ENCODE measurements at regions not wholly inside any gene's neighbourhood (a gene's known extent, or its start where the extent isn't known, plus 50 kb on each side); places are given as distances from the start of the nearest gene placed in this dataset.

DNA sequence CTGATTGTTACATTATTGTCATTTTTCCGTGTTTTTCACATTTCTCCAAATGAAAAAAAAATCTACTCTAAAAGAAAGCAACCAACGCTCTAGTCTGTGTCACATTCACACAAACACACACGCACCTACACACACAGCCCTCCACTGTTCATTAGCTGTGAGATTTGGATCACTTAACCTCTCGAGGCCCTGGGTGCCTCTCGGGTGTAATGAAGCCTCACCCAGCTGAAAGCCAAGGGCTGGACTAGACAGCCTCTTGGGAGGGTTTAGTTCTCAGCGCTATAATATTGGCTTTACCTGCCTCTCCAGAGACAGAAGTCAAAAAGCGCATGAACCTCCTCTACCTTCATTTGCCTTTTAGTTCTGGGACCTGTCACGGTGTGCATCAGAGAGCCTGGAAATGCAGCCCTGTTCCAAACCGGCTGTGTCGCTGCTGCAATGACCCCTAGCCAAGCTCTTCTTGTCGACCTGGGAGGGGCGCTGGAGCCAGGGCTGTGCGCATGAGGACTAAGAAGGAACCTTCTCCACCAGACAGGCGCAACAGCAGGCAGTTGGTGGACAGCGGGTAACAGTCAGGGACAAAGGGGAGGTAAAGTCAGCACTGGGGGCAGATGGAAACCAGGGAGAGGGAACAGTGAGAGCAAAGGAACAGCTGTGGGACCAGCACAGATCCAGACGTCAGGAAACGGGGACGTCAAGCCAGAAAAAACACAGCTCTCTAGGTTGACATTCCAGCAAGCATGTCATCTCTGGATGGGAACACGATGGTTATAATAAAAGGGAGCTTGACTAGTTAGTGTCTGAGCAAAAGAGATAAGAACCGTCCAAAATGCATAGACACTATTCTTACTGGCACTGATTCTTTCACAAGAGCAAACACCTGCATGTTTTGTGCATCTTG is 375.9 kb downstream of the EFNB2 start:
- Histone ChIP-seq H3K27ac (ENCODE audit: low read depth, low read length) (no peak overlapping the region), H3K9me2 (ENCODE audit: insufficient read depth) (no peaks in the 10 kb centered on the region), H2AFZ (ENCODE audit: low read depth, low read length, poor library complexity, severe bottlenecking) (no peak overlapping the region), H3K4me2 (ENCODE audit: low read length) (no peak overlapping the region), H3K79me2 (ENCODE audit: insufficient read depth, low read length) (no peaks in the 10 kb centered on the region), H3K4me1 (ENCODE audit: control insufficient read depth in 1 of 2, insufficient read depth in 2 of 2, low read length in 2 of 2) (peaks cover 0 to 31% of the 10 kb centered on the region in 2 experiments; a peak in 2 of 4 replicates), H3K27me3 (ENCODE audit: insufficient read depth, low read length) (no peaks in the 10 kb centered on the region), H3K9ac (ENCODE audit: low read length) (no peak overlapping the region), H3K36me3 (ENCODE audit: control insufficient read depth in 1 of 2, insufficient read depth in 2 of 2, low read length in 2 of 2) (no peaks in the 10 kb centered on the region), H4K20me1 (ENCODE audit: insufficient read depth) (no peaks in the 10 kb centered on the region), H3K9me3 (ENCODE audit: control insufficient read depth in 1 of 2, insufficient read depth in 1 of 2, low read depth in 1 of 2, low read length in 2 of 2) (no peaks in the 10 kb centered on the region), H3K4me3 (replicated peaks in 1 of 2; ENCODE audit: low read depth in 1 of 2, low read length in 2 of 2) (no peak overlapping the region)
- TF ChIP-seq SIN3A (IDR thresholded peaks at IDR 0.05; ENCODE audit: low read depth) (no peak), CBX3 (IDR thresholded peaks at IDR 0.05; ENCODE audit: low read depth) (no peak), FOSL1 (IDR thresholded peaks at IDR 0.05; ENCODE audit: low read depth) (no peak), SP1 (IDR thresholded peaks at IDR 0.05; ENCODE audit: low read depth) (no peak), JUND (IDR thresholded peaks at IDR 0.05) (no peak), EGR1 (IDR thresholded peaks at IDR 0.05; ENCODE audit: low read depth) (no peak), EZH2phosphoT487 (IDR thresholded peaks at IDR 0.05; ENCODE audit: borderline replicate concordance) (no peak), EZH2 (IDR thresholded peaks at IDR 0.05) (no peak), SRF (IDR thresholded peaks at IDR 0.05; ENCODE audit: low read depth) (no peak), TCF7L2 (IDR thresholded peaks at IDR 0.05; ENCODE audit: borderline replicate concordance, extremely low read depth, insufficient read depth, insufficient read length) (no peak), ZNF274 (IDR thresholded peaks at IDR 0.05; ENCODE audit: low read depth, low read length) (no peak), ZFX (IDR thresholded peaks at IDR 0.05) (no peak), POLR2AphosphoS5 (IDR thresholded peaks at IDR 0.05; ENCODE audit: low read depth, low read length) (no peak)
- TF ChIP-seq, protein P1, sequence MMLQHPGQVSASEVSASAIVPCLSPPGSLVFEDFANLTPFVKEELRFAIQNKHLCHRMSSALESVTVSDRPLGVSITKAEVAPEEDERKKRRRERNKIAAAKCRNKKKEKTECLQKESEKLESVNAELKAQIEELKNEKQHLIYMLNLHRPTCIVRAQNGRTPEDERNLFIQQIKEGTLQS (IDR thresholded peaks at IDR 0.05) = no peak
- TF ChIP-seq, protein P2, sequence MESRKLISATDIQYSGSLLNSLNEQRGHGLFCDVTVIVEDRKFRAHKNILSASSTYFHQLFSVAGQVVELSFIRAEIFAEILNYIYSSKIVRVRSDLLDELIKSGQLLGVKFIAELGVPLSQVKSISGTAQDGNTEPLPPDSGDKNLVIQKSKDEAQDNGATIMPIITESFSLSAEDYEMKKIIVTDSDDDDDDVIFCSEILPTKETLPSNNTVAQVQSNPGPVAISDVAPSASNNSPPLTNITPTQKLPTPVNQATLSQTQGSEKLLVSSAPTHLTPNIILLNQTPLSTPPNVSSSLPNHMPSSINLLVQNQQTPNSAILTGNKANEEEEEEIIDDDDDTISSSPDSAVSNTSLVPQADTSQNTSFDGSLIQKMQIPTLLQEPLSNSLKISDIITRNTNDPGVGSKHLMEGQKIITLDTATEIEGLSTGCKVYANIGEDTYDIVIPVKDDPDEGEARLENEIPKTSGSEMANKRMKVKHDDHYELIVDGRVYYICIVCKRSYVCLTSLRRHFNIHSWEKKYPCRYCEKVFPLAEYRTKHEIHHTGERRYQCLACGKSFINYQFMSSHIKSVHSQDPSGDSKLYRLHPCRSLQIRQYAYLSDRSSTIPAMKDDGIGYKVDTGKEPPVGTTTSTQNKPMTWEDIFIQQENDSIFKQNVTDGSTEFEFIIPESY (IDR thresholded peaks at IDR 0.05; ENCODE audit: extremely low read depth, insufficient replicate concordance, low read length) = no peak
- TF ChIP-seq, protein P3, sequence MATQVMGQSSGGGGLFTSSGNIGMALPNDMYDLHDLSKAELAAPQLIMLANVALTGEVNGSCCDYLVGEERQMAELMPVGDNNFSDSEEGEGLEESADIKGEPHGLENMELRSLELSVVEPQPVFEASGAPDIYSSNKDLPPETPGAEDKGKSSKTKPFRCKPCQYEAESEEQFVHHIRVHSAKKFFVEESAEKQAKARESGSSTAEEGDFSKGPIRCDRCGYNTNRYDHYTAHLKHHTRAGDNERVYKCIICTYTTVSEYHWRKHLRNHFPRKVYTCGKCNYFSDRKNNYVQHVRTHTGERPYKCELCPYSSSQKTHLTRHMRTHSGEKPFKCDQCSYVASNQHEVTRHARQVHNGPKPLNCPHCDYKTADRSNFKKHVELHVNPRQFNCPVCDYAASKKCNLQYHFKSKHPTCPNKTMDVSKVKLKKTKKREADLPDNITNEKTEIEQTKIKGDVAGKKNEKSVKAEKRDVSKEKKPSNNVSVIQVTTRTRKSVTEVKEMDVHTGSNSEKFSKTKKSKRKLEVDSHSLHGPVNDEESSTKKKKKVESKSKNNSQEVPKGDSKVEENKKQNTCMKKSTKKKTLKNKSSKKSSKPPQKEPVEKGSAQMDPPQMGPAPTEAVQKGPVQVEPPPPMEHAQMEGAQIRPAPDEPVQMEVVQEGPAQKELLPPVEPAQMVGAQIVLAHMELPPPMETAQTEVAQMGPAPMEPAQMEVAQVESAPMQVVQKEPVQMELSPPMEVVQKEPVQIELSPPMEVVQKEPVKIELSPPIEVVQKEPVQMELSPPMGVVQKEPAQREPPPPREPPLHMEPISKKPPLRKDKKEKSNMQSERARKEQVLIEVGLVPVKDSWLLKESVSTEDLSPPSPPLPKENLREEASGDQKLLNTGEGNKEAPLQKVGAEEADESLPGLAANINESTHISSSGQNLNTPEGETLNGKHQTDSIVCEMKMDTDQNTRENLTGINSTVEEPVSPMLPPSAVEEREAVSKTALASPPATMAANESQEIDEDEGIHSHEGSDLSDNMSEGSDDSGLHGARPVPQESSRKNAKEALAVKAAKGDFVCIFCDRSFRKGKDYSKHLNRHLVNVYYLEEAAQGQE (IDR thresholded peaks at IDR 0.05; ENCODE audit: low read depth) = no peak
- TF ChIP-seq, protein P4, sequence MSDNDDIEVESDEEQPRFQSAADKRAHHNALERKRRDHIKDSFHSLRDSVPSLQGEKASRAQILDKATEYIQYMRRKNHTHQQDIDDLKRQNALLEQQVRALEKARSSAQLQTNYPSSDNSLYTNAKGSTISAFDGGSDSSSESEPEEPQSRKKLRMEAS (IDR thresholded peaks at IDR 0.05) = no peak
- ChIA-PET CTCF (no interaction called here), POLR2A (no interaction called here), RAD21 (ENCODE audit: low non-redundant PET in 1 of 2, low total read pairs in 2 of 2, uncharacterized antibody in 2 of 2, unreplicated experiment in 2 of 2) (no interaction called here)
- ATAC-seq (no peak), DNase-seq (ENCODE audit: low read depth, low spot score) (no peak)
- no TSS peak for BruUV-seq (replicated peaks)
- intact Hi-C loops (cut with micrococcal nuclease) = no loop called here

Measured in HCT116 (cell line).